ENCODE measurements at regions not wholly inside any gene's neighbourhood (a gene's known extent, or its start where the extent isn't known, plus 50 kb on each side); places are given as distances from the start of the nearest gene placed in this dataset.

DNA sequence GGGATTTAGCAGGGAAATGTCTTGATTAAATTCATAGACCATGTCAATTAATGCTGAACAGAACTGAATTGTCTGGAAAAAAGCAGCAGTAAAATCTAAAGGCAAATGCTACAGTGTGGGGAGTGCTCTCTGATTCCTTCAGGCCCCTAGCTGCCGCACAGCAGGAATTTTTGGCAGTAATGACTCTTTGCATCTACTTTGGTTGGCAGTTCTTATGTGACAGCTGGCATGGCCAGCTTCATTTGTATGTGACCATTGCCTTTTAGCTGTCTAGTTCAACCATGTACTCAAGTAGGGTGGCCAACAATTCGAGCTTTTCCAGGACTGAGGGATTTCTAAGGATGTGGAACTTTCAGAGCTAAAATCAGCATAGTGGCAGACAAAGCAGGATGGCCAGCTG lies 499.1 kb upstream of the MAN1A1 start:
- TF ChIP-seq ZFX (IDR thresholded peaks at IDR 0.05), result no peak
- TF ChIP-seq, protein P1, sequence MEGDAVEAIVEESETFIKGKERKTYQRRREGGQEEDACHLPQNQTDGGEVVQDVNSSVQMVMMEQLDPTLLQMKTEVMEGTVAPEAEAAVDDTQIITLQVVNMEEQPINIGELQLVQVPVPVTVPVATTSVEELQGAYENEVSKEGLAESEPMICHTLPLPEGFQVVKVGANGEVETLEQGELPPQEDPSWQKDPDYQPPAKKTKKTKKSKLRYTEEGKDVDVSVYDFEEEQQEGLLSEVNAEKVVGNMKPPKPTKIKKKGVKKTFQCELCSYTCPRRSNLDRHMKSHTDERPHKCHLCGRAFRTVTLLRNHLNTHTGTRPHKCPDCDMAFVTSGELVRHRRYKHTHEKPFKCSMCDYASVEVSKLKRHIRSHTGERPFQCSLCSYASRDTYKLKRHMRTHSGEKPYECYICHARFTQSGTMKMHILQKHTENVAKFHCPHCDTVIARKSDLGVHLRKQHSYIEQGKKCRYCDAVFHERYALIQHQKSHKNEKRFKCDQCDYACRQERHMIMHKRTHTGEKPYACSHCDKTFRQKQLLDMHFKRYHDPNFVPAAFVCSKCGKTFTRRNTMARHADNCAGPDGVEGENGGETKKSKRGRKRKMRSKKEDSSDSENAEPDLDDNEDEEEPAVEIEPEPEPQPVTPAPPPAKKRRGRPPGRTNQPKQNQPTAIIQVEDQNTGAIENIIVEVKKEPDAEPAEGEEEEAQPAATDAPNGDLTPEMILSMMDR (conservative IDR thresholded peaks at IDR 0.05), result no peak
- no peak overlapping the region for H3K27ac ChIP-seq

- TF ChIP-seq, protein P1 (conservative IDR thresholded peaks at IDR 0.05), result no peak
- no peak for TF ChIP-seq ZFX (IDR thresholded peaks at IDR 0.05)
- H3K27ac ChIP-seq, result no peak overlapping the region
Measured at GRCh38 chr6:119845161-119845560, 495.6 kb upstream of the MAN1A1 start.

DNA sequence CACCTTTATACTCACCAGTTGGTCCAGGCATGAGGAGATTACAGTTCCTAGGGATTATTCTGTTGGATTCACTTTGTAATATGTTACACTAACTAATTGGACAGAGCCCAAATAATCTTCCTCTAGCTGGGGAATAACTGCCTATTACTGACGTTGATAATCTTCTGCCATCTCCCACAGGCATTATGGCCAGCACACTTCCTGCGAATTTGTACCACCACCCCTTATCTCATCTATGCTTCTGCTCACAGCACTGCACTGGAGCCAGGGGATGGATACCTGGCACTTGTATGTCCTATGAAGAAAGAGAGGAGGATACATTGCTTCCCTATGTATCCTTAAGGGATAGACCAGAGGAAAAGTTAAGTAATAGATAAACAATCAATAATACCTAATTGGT lies 494.8 kb upstream of the MAN1A1 start:
- TF ChIP-seq, protein P1 (conservative IDR thresholded peaks at IDR 0.05), result no peak
- TF ChIP-seq ZFX (IDR thresholded peaks at IDR 0.05), result no peak
- H3K27ac ChIP-seq, result no peak overlapping the region

GRCh38 chr6:119842191-119842590 lies 492.6 kb upstream of the MAN1A1 start:
- no peak for TF ChIP-seq ZFX (IDR thresholded peaks at IDR 0.05)
- TF ChIP-seq, protein P1 (conservative IDR thresholded peaks at IDR 0.05), result no peak
- no peak overlapping the region for H3K27ac ChIP-seq

DNA sequence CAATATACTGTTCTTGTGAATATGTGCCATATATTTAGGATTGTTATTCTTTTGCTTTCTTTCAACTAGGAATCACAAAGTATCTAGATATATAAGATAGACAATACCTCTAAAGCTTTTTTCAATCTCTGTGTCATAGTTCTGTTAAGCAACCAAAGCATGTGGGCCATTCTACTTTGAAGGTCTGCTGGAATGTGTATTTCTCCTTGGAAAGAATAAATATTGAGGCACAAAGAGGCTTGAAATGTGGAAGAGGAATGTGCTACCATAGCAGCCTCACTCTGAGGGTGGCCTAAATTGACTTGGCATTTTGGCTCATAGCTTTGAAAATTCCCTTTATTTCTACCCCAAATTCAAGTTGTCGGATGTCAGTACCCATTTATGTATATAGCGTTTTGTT lies 488.5 kb upstream of the MAN1A1 start:
- TF ChIP-seq, protein P1 (conservative IDR thresholded peaks at IDR 0.05), result no peak
- no peak for TF ChIP-seq ZFX (IDR thresholded peaks at IDR 0.05)
- H3K27ac ChIP-seq, result no peak overlapping the region

DNA sequence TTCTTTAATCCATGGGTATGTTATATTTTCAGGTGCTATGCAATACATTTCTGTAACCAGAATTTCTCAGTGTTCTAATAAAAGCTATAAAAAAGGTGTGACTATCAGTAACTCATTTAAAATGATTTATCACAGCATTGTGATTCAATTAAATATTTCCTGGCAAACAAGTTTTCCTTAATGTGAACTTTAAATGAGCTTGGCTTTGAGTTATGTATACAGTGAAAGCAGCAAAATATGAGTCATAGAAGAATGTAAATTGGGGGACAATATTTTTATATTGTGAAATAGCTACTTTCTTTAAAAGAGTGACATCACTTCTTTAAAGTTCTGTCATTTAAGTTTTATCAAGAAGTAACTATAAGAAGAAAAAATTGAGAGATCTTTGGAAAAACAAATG lies 484.9 kb upstream of the MAN1A1 start:
- no peak overlapping the region for H3K27ac ChIP-seq
- no peak for TF ChIP-seq ZFX (IDR thresholded peaks at IDR 0.05)
- TF ChIP-seq, protein P1 (conservative IDR thresholded peaks at IDR 0.05), result no peak

DNA sequence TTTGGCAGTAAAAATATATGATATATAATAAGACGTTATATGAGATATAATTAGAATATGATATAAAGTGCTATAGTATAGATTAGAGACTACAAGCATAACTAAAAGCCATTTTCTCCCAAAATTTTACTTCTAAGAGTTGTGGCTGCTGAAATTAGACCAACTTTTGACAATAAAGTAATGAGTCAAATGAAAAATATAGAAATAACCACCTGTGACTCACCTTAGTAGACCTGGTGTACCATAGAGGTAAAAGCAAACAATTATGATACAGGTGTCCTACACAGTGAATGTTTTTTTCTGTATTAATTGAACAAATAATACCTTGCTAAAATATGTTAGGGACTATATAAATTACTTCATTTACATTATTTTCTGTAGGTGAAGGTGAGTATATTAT lies 482.9 kb upstream of the MAN1A1 start:
- no peak overlapping the region for H3K27ac ChIP-seq
- no peak for TF ChIP-seq ZFX (IDR thresholded peaks at IDR 0.05)
- TF ChIP-seq, protein P1 (conservative IDR thresholded peaks at IDR 0.05), result no peak

Data from C4-2B (cell line).